PFSK-1 (cell line): ENCODE measurements at regions not wholly inside any gene's neighbourhood (a gene's known extent, or its start where the extent isn't known, plus 50 kb on each side); places are given as distances from the start of the nearest gene placed in this dataset.

Source experiments
- POLR2AphosphoS5 ChIP-seq: IDR thresholded peaks from 2 replicates; pipeline ENCODE4 v1.6.1; 2012; ENCODE audit warnings: low read depth, mild to moderate bottlenecking, control low read depth, low read length, moderate library complexity
- REST ChIP-seq, 2 experiments: IDR thresholded peaks; 2 replicates each; pipeline versions ENCODE4 v1.6.1 to v1.8.0; 2011 to 2012; ENCODE audit warnings: low read depth in 2 of 2, low read length in 2 of 2, control low read depth in 1 of 2, inconsistent platforms in 1 of 2, mild to moderate bottlenecking in 1 of 2, moderate library complexity in 1 of 2; ENCODE audit not compliant: insufficient read depth in 1 of 2
- SIN3A ChIP-seq: IDR thresholded peaks from 2 replicates; pipeline ENCODE4 v1.6.1; 2012; ENCODE audit warnings: mild to moderate bottlenecking, low read length, moderate library complexity, borderline replicate concordance; ENCODE audit not compliant: insufficient read depth

- TF ChIP-seq SIN3A (no peak), REST (IDR thresholded peaks at IDR 0.05; ENCODE audit: insufficient read depth in 1 of 2, low read depth in 2 of 2, low read length in 2 of 2) (no peak), POLR2AphosphoS5 (no peak)
These were observed 90.2 kb downstream of the NFKBIZ start for GRCh38 chr3:101939361-101940049.
